Umbilical cord (tissue), 1 donor: ENCODE measurements at regions not wholly inside any gene's neighbourhood (a gene's known extent, or its start where the extent isn't known, plus 50 kb on each side); places are given as distances from the start of the nearest gene placed in this dataset.

Experiments
- DNase-seq: peaks from one replicate; pipeline ENCODE4 v3.0.0-alpha.2; 2015; ENCODE audit warnings: low spot score

GRCh38 chr1:164949771-164950471 is 390.9 kb downstream of the PBX1 start:
- peak; percentile 80 for DNase-seq

- no peak for DNase-seq
Measured at GRCh38 chr1:164948101-164948500, 389.1 kb downstream of the PBX1 start.

GRCh38 chr1:164937291-164937690 is 378.3 kb downstream of the PBX1 start:
- peak; percentile 35 for DNase-seq

GRCh38 chr1:164932580-164932979 is 373.6 kb downstream of the PBX1 start:
- DNase-seq: no peak

GRCh38 chr1:164930833-164931232 is 371.8 kb downstream of the PBX1 start:
- DNase-seq: no peak

- DNase-seq: no peak
Measured at GRCh38 chr1:164930241-164930640, 371.3 kb downstream of the PBX1 start.

GRCh38 chr1:164928232-164928812 is 369.3 kb downstream of the PBX1 start:
- DNase-seq: no peak

- peak; percentile 12 for DNase-seq
Measured at GRCh38 chr1:164926107-164926506, 367.1 kb downstream of the PBX1 start.

GRCh38 chr1:164922585-164922984 is 363.6 kb downstream of the PBX1 start:
- no peak for DNase-seq

GRCh38 chr1:164921493-164921892 is 362.5 kb downstream of the PBX1 start:
- no peak for DNase-seq

GRCh38 chr1:164918140-164918539 is 359.2 kb downstream of the PBX1 start:
- peak; percentile 80 for DNase-seq

GRCh38 chr1:164914208-164914607 is 355.2 kb downstream of the PBX1 start:
- DNase-seq: peak; percentile 82

- no peak for DNase-seq
Measured at GRCh38 chr1:164912290-164912689, 353.3 kb downstream of the PBX1 start.

GRCh38 chr1:164910671-164911070 is 351.7 kb downstream of the PBX1 start:
- no peak for DNase-seq

- DNase-seq: no peak
Measured at GRCh38 chr1:164907666-164908065, 348.7 kb downstream of the PBX1 start.

- DNase-seq: no peak
Measured at GRCh38 chr1:164905869-164906268, 346.9 kb downstream of the PBX1 start.

GRCh38 chr1:164902491-164902890 is 343.5 kb downstream of the PBX1 start:
- no peak for DNase-seq
